Smooth muscle cell (in vitro differentiated cells): ENCODE measurements at regions not wholly inside any gene's neighbourhood (a gene's known extent, or its start where the extent isn't known, plus 50 kb on each side); places are given as distances from the start of the nearest gene placed in this dataset.

ENCODE experiments used
- DNase-seq: peaks from one replicate; lab custom pipeline; 2025; ENCODE audit not compliant: unreplicated experiment; lab: John Stamatoyannopoulos, UW
- H2AFZ ChIP-seq: fragments of 200-600 bp; sonication (generic); 2 replicates; pipeline ENCODE4 v1.6.0; 2016; ENCODE audit warnings: antibody characterized with exemption, low read depth, mild to moderate bottlenecking
- H3F3A ChIP-seq: fragments of 200-600 bp; sonication (generic); 2 replicates; pipeline ENCODE4 v1.6.0; 2017; ENCODE audit warnings: antibody characterized with exemption, low read depth
- H3K27ac ChIP-seq: fragments of 200-600 bp; sonication (generic); 2 replicates; pipeline ENCODE4 v1.5.1; 2016; ENCODE audit warnings: low read depth, mild to moderate bottlenecking
- H3K27me3 ChIP-seq: fragments of 200-600 bp; sonication (generic); 2 replicates; pipeline ENCODE4 v1.6.1; 2016; ENCODE audit warnings: low read depth, mild to moderate bottlenecking
- H3K36me3 ChIP-seq: fragments of 200-600 bp; sonication (generic); 2 replicates; pipeline ENCODE4 v1.5.1; 2016; ENCODE audit warnings: low read depth
- H3K4me1 ChIP-seq: fragments of 200-600 bp; sonication (generic); 2 replicates; pipeline ENCODE4 v1.5.1; 2016; ENCODE audit warnings: low read depth
- H3K4me2 ChIP-seq: fragments of 200-600 bp; sonication (generic); 2 replicates; pipeline ENCODE4 v1.6.0; 2016; ENCODE audit warnings: mild to moderate bottlenecking
- H3K4me3 ChIP-seq: fragments of 200-600 bp; sonication (generic); 2 replicates; pipeline ENCODE4 v1.5.1; 2016; ENCODE audit warnings: mild to moderate bottlenecking
- H3K79me2 ChIP-seq: fragments of 200-600 bp; sonication (generic); 2 replicates; pipeline ENCODE4 v1.6.0; 2016; ENCODE audit warnings: low read depth, mild to moderate bottlenecking
- H3K9ac ChIP-seq: fragments of 200-600 bp; sonication (generic); 2 replicates; pipeline ENCODE4 v1.6.0; 2016; ENCODE audit warnings: low read depth
- H3K9me3 ChIP-seq: fragments of 200-600 bp; sonication (generic); replicated peaks from 2 replicates; pipeline ENCODE4 v1.5.1; 2016; ENCODE audit warnings: low read depth
- H4K20me1 ChIP-seq: fragments of 200-600 bp; sonication (generic); 2 replicates; pipeline ENCODE4 v1.6.0; 2016; ENCODE audit warnings: low read depth
- WGBS: methylation state at CpG from one replicate; pipeline ENCODE4 v1.1.7; 2016; ENCODE audit warnings: low lambda C conversion rate; 5-methylcytosine and 5-hydroxymethylcytosine counted together
- TF ChIP-seq, protein P1 (sequence below): fragments of 200-600 bp; sonication (generic); IDR thresholded peaks from 2 replicates; pipeline ENCODE4 v1.5.1; 2017; ENCODE audit warnings: borderline replicate concordance, mild to moderate bottlenecking, antibody characterized with exemption; ENCODE audit not compliant: insufficient read depth, poor library complexity, severe bottlenecking

GRCh38 chr7:12064586-12065127 is 146.4 kb upstream of the TMEM106B start:
- no peak overlapping the region for H2AFZ ChIP-seq
- H3K79me2 ChIP-seq: no peaks in the 10 kb centered on the region
- WGBS: 67% methylated on average over 1 of the region's 1 CpG
- H3K4me2 ChIP-seq: no peak overlapping the region
- no peaks in the 10 kb centered on the region for H3K36me3 ChIP-seq
- DNase-seq: no peak
- H3K9me3 ChIP-seq: no peaks in the 10 kb centered on the region
- no peaks in the 10 kb centered on the region for H4K20me1 ChIP-seq
- H3K27me3 ChIP-seq: no peaks in the 10 kb centered on the region
- TF ChIP-seq, protein P1, sequence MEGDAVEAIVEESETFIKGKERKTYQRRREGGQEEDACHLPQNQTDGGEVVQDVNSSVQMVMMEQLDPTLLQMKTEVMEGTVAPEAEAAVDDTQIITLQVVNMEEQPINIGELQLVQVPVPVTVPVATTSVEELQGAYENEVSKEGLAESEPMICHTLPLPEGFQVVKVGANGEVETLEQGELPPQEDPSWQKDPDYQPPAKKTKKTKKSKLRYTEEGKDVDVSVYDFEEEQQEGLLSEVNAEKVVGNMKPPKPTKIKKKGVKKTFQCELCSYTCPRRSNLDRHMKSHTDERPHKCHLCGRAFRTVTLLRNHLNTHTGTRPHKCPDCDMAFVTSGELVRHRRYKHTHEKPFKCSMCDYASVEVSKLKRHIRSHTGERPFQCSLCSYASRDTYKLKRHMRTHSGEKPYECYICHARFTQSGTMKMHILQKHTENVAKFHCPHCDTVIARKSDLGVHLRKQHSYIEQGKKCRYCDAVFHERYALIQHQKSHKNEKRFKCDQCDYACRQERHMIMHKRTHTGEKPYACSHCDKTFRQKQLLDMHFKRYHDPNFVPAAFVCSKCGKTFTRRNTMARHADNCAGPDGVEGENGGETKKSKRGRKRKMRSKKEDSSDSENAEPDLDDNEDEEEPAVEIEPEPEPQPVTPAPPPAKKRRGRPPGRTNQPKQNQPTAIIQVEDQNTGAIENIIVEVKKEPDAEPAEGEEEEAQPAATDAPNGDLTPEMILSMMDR: no peak
- H3F3A ChIP-seq: no peaks in the 10 kb centered on the region
- H3K4me1 ChIP-seq: no peaks in the 10 kb centered on the region
- no peak overlapping the region for H3K4me3 ChIP-seq
- no peak overlapping the region for H3K9ac ChIP-seq
- no peak overlapping the region for H3K27ac ChIP-seq

GRCh38 chr7:12066004-12066403 is 145.1 kb upstream of the TMEM106B start:
- no peaks in the 10 kb centered on the region for H3K27me3 ChIP-seq
- TF ChIP-seq, protein P1: no peak
- H3K27ac ChIP-seq: peak overlapping the region; percentile 76
- no peaks in the 10 kb centered on the region for H3K36me3 ChIP-seq
- H3F3A ChIP-seq: no peaks in the 10 kb centered on the region
- no peak overlapping the region for H3K4me2 ChIP-seq
- no peak for DNase-seq
- H3K4me3 ChIP-seq: no peak overlapping the region
- H3K9ac ChIP-seq: peak overlapping the region; percentile 80
- no peak overlapping the region for H2AFZ ChIP-seq
- H4K20me1 ChIP-seq: no peaks in the 10 kb centered on the region
- 79% methylated on average over 4 of the region's 4 CpGs for WGBS
- no peaks in the 10 kb centered on the region for H3K79me2 ChIP-seq
- H3K9me3 ChIP-seq: no peaks in the 10 kb centered on the region
- H3K4me1 ChIP-seq: no peaks in the 10 kb centered on the region

GRCh38 chr7:12066521-12066920 is 144.6 kb upstream of the TMEM106B start:
- Histone ChIP-seq H3K4me2 (no peak overlapping the region), H3K4me3 (no peak overlapping the region), H3F3A (no peaks in the 10 kb centered on the region), H3K27me3 (no peaks in the 10 kb centered on the region), H4K20me1 (no peaks in the 10 kb centered on the region), H3K27ac (peak overlapping the region; percentile 76), H3K9me3 (no peaks in the 10 kb centered on the region), H3K36me3 (no peaks in the 10 kb centered on the region), H2AFZ (no peak overlapping the region), H3K9ac (peak overlapping the region; percentile 80), H3K4me1 (no peaks in the 10 kb centered on the region), H3K79me2 (no peaks in the 10 kb centered on the region)
- TF ChIP-seq, protein P1: no peak
- DNase-seq: no peak
- 74% methylated on average over 2 of the region's 2 CpGs for WGBS

- H3K4me2 ChIP-seq: no peak overlapping the region
- no peak for DNase-seq
- H3K27ac ChIP-seq: peak overlapping the region; percentile 76
- no peaks in the 10 kb centered on the region for H3K27me3 ChIP-seq
- no peaks in the 10 kb centered on the region for H3F3A ChIP-seq
- H3K36me3 ChIP-seq: no peaks in the 10 kb centered on the region
- no peak overlapping the region for H2AFZ ChIP-seq
- H4K20me1 ChIP-seq: no peaks in the 10 kb centered on the region
- H3K9ac ChIP-seq: peak overlapping the region; percentile 32
- H3K9me3 ChIP-seq: no peaks in the 10 kb centered on the region
- H3K4me3 ChIP-seq: no peak overlapping the region
- no peaks in the 10 kb centered on the region for H3K4me1 ChIP-seq
- TF ChIP-seq, protein P1: peak; percentile 72
- whole genome bisulfite sequencing: 78% methylated on average over 13 of the region's 13 CpGs
- no peaks in the 10 kb centered on the region for H3K79me2 ChIP-seq
These were observed 143.8 kb upstream of the TMEM106B start for GRCh38 chr7:12067156-12067831.
